ENCODE measurements at regions not wholly inside any gene's neighbourhood (a gene's known extent, or its start where the extent isn't known, plus 50 kb on each side); places are given as distances from the start of the nearest gene placed in this dataset.

DNA sequence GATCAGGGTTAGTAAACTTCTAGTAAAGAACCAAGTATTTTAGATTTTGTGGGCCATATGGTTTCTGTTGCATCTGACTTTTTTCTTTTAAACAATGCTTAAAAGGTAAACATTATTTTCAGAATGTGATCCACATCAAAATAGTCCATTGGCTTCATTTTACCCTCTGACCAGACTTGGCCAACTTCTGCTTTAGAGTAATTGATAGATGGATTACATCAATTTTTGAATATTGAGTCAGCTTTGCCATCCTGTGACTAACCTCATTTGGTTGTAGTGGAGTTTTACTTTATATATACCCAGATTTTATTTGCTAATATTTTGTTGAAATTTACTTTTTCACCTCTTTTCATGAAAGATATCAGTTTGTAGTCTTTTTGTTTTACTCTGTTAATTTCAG lies 559.8 kb downstream of the TLL1 start:
- TF ChIP-seq POLR2AphosphoS5 (IDR thresholded peaks at IDR 0.05) (no peak), POLR2A (IDR thresholded peaks at IDR 0.05) (no peak)
- TF ChIP-seq, protein P1, sequence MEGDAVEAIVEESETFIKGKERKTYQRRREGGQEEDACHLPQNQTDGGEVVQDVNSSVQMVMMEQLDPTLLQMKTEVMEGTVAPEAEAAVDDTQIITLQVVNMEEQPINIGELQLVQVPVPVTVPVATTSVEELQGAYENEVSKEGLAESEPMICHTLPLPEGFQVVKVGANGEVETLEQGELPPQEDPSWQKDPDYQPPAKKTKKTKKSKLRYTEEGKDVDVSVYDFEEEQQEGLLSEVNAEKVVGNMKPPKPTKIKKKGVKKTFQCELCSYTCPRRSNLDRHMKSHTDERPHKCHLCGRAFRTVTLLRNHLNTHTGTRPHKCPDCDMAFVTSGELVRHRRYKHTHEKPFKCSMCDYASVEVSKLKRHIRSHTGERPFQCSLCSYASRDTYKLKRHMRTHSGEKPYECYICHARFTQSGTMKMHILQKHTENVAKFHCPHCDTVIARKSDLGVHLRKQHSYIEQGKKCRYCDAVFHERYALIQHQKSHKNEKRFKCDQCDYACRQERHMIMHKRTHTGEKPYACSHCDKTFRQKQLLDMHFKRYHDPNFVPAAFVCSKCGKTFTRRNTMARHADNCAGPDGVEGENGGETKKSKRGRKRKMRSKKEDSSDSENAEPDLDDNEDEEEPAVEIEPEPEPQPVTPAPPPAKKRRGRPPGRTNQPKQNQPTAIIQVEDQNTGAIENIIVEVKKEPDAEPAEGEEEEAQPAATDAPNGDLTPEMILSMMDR (IDR thresholded peaks at IDR 0.05): no peak
